HG03565 (cell line): ENCODE measurements at regions not wholly inside any gene's neighbourhood (a gene's known extent, or its start where the extent isn't known, plus 50 kb on each side); places are given as distances from the start of the nearest gene placed in this dataset.
"Not testable (repeated sequence)": the region's sequence is repeated elsewhere in the genome, so short reads cannot be mapped to it uniquely, and the experiment has no call there.

Experiments used
- ATAC-seq: cut with Tn5 transposase; IDR thresholded peaks from one replicate; pipeline ENCODE4 v1.9.1; 2021; ENCODE audit warnings: mild to moderate bottlenecking, moderate library complexity; ENCODE audit not compliant: unreplicated experiment

DNA sequence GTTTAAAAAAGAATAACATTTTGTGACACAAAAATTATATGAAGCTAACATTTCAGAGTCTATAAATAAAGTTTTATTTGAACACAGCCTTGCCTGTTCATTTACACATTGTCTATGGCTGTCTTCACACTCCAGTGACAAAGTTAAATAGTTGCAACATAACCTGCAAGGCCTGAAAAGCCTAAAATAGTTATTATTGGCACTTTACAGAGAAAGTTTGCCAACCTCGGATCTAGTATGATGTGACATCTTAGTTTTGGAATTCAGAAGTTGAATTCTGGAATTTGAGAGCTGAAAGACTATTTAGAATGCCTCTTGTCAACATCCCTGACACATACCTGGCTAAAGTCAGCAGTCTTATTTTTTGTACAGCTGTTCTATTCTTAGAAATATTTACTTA is 68.3 kb downstream of the DYRK2 start:
- no peak for ATAC-seq

DNA sequence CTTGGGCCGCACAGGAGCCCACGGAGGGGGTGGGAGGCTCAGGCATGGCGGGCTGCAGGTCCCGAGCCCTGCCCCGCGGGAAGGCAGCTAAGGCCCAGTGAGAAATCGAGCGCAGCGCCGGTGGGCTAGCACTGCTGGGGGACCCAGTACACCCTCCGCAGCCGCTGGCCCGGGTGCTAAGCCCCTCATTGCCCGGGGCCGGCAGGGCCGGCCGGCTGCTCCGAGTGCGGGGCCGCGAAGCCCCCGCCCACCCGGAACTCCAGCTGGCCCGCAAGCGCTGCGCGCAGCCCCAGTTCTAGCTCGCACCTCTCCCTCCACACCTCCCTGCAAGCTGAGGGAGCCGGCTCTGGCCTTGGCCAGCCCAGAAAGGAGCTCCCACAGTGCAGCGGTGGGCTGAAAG is 70.8 kb downstream of the DYRK2 start:
- not testable (repeated sequence) for ATAC-seq

DNA sequence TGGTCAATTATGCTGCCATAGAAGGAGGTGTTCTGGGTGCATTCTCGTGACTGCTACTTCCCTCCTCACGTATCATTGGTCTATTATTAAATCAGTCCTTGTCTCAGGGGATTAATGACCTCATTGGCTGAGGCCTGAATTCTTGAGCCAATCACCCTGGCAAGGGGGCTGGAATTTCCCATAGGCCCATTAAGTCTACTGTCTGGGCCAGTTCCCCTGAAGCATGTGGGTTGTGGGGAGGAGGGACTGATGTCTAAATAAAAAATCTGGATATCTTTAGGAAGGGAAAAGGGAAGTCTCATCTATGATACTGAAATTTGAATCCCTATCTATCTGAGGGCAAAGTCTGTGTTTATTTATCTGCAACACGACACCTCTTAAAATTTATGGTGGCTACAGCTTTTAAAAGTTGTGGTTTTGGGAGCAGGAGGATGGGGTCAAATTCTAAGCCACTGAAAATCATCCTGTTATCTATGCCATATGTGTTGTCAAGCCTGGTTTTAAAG is 71.9 kb downstream of the DYRK2 start:
- ATAC-seq: no peak

DNA sequence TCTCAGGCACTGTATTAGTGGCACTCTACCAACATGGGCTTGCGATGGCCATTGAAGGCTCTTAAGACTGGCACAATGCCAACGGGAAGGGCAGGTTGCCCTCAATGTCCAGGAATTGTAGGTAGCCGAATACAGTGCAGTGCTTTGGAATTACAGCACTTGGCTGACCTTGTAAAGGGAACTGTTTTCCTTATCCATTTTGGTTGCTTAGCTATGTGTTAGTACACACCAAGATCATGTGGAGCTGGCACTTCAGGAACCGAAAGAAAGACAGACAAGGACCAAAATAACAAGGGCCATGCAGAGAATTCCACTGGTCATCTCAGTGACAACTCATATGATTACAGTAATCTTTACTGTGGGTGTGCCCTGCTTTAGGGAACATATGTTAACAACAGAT is 72.7 kb downstream of the DYRK2 start:
- no peak for ATAC-seq

DNA sequence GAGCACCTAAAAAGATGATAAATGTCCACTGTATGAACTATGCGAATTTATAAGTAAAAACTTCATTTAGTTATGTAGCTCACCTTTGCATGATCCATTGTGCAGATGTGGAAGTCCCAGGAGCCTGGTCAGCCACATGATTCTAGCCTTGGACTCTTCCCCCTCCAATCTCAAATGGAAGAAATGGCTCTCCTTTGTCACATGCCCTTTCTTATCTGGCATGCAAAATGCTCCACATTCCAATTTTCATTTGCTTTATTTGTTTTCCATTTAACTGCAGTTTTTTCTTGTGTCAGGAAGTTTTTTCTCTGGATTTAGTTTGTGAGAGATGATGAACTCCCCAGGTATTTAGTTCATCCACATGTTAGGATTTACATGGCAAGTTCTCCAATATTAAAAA is 73.8 kb downstream of the DYRK2 start:
- no peak for ATAC-seq

DNA sequence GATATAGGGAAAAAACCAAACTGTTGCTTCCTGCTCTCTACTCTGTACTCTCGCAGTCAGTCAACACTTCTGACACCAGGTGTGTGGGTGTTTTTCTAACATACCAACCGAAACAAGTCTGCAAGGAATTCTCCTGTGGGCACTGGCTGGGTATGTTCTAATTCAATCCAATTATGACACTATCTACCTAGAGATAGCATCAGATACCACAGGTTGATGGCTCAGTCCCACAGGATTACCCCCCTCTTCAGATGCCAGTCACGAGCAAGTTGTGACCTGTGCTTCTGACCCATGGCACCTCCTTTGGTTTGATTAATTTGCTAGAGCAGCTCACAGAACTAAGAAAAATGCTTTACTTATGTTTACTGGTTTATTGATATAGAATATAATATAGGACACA is 78.3 kb downstream of the DYRK2 start:
- ATAC-seq: no peak

DNA sequence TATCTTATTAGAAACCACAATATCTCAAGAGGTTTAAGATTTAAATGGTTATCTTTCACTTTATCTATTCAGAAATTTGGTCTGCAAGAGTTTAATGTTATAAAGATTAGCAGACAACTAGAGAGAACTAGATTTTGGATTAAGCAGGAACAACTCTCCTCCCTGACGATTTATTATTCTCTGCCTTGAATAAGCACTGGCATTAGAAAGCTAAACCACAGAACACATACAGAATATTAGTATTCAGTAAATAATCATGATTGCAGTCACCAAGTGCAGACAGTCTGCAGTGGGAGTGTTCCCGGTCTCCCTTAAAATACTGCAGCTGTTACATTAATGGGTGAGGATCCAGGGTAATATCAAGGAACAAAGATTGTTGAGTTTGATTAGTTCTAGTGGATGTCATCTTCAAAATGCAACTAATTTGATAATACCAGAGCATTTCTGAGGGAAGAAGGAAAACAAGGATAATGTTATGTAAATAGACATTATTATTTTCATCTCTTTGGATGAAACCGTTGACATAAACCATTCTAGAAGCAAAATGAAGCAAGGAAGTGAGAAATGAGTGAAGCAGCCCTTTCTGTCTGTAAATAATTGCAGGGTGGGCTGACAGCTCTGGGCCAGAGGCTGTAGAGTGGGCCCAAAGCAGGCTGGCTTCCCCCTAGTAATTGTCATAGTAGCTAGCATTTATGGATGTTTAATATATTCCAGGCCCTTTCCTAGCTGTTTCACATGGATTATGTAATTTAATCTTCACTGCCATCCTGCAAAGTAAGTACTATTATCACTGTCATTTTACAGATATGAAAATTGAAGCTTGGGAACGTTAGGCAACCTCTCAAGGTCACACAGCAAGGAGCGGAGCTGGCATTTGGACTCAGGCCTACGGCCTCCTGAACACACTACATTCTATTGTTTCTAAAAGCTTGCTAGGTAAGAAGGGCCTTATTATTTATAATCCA is 79.4 kb downstream of the DYRK2 start:
- no peak for ATAC-seq

DNA sequence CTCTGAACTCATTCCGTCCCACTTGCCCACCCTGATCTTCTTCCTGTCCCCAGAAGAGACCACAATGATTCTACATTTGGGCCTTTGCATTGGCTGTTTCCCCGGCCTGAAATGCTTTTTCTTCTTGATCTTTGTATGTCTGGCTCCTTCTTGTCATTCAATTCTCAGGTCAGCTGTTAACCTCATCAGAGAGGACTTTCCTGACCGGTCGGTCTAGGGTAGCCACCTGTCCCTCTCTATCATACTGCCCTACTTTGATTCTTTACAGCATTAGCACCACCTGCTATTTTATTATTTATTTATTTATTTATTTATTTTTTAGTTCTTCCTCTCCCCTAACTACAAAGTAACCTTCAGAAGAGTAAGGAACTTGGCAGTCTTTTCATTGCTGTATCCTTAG is 84.3 kb downstream of the DYRK2 start:
- ATAC-seq: no peak

DNA sequence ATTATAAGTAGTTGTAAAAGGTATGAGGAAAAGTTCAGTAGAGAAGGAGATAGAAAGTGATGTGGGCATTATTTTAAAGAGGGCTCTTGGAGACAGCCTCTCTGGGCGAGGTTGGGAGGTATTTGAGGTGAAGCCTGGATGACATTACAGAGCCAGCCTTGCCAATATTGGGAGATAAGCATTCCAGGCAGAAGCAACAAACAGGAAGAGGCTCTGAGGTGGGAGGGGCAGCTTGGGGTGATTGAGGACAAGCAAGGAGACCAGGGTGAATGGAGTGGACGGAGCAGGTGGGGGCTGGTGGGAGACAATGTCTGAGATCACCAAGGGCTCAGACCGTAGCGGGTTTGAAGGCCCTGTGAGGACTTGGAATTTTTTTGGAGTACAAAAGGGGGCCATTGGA is 87.3 kb downstream of the DYRK2 start:
- ATAC-seq: no peak

DNA sequence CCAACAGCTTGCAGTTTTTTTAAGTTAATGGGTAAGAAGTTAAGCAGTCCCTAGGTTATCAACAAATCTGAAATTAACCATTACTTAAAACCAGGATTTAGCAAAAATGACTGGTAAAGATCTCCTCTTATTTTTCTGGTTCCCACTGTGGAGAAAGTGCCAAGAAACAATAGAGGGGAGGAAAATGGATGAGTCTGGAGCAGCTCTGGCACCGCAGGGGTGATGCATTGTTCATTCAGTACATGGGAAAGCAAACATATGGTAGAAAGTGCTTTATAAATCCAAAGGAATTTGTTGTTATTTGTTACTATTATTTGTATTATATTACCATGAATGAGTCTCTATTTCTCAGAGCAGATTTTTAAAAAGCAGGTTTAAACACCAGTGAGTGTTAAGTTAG is 92.2 kb downstream of the DYRK2 start:
- ATAC-seq: no peak

DNA sequence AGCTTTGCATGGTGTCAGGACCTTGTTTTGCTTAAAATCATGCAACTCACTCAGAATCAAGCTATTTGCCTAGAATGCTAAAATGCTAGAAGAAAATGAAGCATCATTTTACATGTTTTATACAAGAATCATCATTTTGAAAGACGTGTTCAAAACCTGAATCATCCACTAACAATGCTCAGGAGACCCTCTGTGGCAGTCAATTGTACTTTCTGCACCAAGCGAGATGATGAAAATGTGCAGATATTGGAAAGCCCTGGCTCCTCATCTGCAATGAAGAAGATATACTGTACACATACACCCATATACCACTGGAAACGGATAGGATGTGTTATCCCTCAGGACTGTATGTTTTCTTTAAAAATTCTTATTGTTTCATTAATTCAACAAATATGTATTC is 92.7 kb downstream of the DYRK2 start:
- ATAC-seq: no peak

DNA sequence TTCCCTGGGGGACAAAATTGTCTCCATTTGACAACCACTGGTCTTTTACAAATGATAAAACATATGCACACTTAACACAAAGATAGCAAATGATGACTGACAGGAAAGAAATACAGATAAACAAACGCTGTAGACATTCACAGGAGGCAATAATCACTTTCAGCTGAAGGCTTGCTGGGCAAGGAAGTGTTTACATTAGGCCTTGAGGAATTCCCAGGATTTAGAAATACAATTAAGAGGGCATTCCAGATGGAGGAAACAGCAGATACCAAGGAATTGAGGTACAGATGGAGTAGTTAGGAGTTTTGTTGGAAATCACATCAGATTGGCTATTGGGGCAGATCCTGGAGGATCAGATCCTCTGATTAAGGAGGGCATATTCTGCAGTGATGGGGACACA is 93.9 kb downstream of the DYRK2 start:
- ATAC-seq: no peak

DNA sequence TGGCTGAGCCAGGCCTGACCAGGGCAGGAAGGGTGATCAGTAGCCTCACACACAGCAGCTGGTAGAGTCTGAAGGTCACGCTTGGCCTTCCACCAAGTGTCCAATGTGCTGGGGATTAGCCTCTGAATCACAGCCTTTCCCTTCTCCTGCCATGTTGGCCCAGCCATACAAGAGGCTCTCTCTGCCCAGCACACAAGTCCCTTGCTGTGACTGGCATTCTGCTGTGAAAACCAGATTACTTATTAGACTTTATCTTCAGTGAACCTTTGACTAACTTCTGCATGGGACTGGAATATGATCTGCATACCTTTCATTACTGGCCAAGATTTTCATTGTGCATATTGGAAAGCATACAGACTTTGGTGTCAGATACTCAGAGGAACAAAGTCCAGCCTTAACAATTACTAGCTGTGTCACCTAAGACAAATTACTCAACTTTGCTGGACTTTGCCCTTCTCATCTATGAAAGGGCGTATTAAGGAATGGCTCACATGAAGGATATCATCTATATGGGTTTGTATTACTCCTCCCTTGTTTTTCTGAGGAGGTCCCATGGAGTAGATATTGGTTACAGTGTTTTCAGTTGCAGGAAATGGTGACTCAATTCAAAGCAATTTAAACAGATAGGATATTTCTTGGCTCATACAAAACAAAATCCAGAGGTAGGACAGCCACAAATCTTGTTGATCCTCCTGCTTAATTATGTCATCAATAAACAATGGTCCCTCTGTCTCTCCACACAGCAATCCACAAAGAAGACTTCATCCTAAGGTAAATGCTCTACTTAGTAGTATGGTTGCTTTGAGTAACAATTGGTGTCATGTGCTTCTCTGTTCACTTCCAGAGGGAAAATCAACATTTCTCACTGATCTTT is 99.6 kb downstream of the DYRK2 start:
- no peak for ATAC-seq

DNA sequence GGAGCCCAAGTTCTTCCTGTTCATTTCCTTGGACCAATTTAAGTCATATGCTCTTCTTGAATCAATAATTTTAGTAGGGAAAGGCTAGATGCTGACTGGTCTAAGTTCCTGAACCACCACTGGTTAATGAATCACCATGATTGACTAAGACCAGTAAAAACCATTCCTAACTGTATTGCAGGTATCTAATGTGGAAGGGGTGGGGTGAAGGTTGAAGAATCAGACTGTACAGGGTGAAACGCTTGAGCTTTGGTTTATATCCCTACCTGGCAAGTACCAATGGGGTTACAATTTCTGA is 100.1 kb downstream of the DYRK2 start:
- no peak for ATAC-seq

DNA sequence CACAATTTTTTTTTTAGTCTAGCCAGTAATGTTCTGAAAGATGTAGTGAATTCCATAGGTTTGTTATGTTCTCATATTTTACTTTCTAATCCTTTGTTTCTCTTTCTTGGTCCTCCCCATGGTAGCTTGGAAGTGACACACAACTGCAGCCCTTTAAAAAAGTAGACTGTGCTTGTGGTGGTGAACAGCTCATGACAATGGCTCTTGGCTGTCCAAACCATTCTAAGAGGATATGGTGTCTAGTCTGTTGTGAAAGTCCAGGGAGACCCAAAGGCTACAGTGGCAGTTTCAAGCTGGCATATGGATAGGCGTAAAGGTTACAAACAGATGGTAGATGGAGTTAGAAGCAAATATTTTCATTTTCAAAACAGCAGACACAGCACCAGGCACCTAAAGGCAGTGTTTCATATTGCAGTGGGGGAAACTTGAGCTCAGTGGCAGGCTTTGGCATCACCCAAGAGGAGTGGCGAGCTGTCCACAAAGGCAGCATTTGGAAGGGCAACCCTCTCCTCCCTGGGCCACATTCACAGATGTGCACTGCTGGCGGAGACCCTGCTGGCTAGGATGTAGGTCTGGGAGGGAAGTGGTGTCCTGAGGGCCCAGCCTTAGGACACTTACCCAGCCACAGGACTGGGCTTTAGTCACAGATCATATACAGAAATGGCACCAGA is 102.1 kb downstream of the DYRK2 start:
- no peak for ATAC-seq

DNA sequence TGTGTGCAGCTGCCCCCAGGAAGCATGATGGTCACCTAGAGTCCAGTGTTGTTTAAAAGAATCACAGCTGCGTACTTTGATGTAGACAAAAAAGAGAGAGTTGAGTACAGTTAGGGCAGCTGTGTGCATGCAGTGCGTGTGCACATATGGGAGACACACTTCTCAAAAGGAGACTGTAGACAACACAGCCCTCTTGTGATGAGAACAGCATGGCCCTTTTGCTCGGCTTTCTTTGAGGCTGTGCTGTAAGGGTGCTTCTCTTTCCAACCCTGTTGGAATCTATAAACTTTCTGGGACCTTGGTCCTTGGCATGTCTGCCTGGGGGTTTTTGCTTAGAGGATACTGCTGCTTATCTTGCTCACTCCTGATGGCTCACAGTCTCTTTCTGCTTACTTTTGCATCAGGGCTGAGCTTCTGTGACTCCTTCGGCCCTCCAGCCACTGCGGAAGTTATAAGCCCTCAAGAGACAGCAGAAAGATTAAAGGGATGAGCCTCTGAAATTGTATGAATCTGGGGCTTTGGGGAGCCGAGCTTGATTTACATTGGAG is 102.9 kb downstream of the DYRK2 start:
- no peak for ATAC-seq

DNA sequence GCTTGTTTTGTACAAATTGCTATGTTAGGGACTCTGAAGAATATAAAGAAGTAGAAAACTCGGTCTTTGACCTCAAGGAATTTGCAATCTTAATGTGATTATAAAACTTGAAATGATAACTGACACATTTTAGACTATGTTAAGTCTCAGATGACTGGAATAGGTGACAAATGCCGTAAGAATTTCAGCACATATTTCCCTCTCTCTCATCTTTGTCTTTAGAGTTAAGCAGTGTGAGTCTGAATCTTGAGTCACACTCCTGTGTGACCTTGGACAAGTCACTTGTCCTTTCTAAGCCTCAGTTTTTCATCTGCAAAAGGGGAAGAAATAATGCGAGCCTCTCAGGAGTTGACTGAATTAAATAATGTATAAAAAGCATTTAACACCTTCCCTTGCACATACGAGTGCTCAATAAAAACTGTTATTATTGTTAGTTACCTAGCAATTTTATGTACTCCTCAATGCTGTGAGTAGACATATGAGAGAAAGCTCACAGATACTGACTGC is 103.7 kb downstream of the DYRK2 start:
- no peak for ATAC-seq

DNA sequence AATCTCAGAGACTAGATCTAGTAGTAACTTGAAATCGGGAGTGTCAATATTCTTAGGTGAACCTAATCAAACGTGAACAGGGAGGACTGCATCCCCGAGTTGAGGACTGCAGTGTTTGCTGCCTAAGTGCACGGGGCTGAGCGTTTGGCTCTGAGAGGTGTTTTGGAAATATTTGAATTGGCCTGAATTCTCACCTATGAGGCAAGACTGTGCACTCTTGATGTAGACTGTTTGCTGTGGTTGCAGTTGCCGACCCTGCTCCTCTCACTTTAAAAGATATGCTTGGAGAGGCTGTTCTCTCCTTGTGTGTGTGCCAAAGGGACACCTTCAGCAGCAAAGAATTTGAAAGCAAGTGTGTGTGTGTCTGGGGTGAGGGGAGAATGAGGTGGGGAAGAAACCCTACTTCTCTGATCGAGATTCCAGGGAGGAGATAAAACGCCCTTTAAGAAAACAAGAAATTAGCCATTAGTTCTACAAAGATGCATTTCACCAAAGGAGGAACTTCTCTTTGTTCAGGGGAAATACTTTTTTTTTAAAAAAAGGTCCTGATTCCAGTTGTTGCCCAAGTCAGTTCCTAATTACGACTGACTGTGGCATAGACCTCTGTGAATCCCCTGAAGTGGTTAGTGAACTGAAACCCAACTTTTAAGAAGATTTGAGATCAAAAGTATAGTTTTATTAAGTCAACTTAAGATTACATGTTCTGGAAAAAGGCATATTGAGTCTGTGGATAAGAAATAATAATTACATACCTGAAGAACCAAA is 106.6 kb downstream of the DYRK2 start:
- no peak for ATAC-seq

DNA sequence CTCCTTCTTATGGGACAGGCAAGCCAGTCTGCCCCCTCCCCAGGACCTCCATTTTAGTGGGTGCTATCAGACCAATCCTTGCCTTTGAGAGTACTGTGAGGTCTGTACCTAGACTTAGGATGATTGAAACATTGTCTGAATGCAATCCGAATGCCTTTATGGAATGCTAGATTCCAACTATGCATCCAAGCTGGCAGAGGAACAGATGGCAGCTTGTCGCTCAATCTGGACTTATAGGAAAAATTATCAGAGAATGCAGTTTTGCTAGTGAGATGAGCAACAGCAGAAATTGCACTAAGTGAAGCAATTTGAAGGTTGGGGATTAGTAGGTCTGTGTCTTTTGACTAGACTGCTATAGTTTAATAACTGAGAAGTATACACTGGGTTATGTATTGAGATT is 109.1 kb downstream of the DYRK2 start:
- ATAC-seq: no peak

DNA sequence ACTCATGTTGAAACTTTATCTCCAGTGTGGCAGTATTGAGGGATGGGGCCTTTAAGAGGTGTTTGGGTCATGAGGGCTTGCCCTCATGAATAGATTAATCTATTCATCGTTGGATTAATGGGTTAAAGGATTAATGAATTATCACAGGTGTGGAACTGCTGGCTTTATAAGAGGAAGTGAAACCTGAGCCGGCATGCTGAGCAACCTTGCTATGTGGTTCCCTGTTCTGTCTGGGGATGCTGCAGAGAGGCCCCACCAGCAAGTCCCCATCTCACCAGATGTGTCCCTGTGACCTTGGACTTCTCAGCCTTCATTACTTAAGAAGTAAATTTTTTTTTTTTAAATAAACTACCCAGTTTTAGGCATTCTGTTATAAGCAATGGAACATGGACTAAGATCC is 109.6 kb downstream of the DYRK2 start:
- ATAC-seq: peak; percentile 96
